ENCODE measurements at regions not wholly inside any gene's neighbourhood (a gene's known extent, or its start where the extent isn't known, plus 50 kb on each side); places are given as distances from the start of the nearest gene placed in this dataset.

GRCh38 chr15:97234851-97235610, 725.5 kb upstream of the ARRDC4 start:
- in situ Hi-C loops (cut with MboI; ENCODE audit: low pct_unique_long_range_greater_than_20kb in 2 of 9, low sequenced_read_pairs in 9 of 9, unreplicated experiment in 9 of 9), result loop anchor here in 6 of 9 experiments (10.0 to 25.0 kb wide), 6 partner anchors 527 to 1973 kb away; no protein-coding TSS in a partner anchor
- Histone ChIP-seq H3K4me1 (replicated peaks in 1 of 2) (peaks cover 3 to 5% of the 10 kb centered on the region in 2 donors), H3K27ac (no peak overlapping the region), H3K4me3 (no peak overlapping the region)
- 10 to 100% (median 30%) methylated on average over 2 to 9 of the region's 9 CpGs for WGBS, 10 experiments
- peak; percentile 71 to 95 (median 86) for ATAC-seq (replicated peaks in 6 of 8)

- Histone ChIP-seq H3K4me1 (replicated peaks in 1 of 2) (peaks cover 3 to 5% of the 10 kb centered on the region in 2 donors), H3K27ac (no peak overlapping the region), H3K4me3 (no peak overlapping the region)
- WGBS, 10 experiments, result 30 to 63% (median 59%) methylated on average over 2 to 7 of the region's 7 CpGs
- in situ Hi-C loops (cut with MboI; ENCODE audit: low pct_unique_long_range_greater_than_20kb in 2 of 9, low sequenced_read_pairs in 9 of 9, unreplicated experiment in 9 of 9), result loop anchor here in 6 of 9 experiments (10.0 to 25.0 kb wide), 6 partner anchors 527 to 1973 kb away; no protein-coding TSS in a partner anchor
- ATAC-seq (replicated peaks in 6 of 8), result no peak
Measured at GRCh38 chr15:97235611-97235985, 724.9 kb upstream of the ARRDC4 start.

- 0 to 84% (median 45%) methylated on average over 1 to 5 of the region's 5 CpGs for WGBS, 10 experiments
- Histone ChIP-seq H3K4me3 (no peak overlapping the region), H3K4me1 (replicated peaks in 1 of 2) (peaks cover 3 to 5% of the 10 kb centered on the region in 2 donors), H3K27ac (no peak overlapping the region)
- in situ Hi-C loops (cut with MboI; ENCODE audit: low pct_unique_long_range_greater_than_20kb in 2 of 9, low sequenced_read_pairs in 9 of 9, unreplicated experiment in 9 of 9), result loop anchor here in 6 of 9 experiments (10.0 to 25.0 kb wide), 6 partner anchors 526 to 1974 kb away; no protein-coding TSS in a partner anchor
- no peak for ATAC-seq (replicated peaks in 6 of 8)
Measured at GRCh38 chr15:97236140-97236539, 724.4 kb upstream of the ARRDC4 start.

GRCh38 chr15:97237160-97237559, 723.3 kb upstream of the ARRDC4 start:
- ATAC-seq (replicated peaks in 6 of 8), result no peak
- in situ Hi-C loops (cut with MboI; ENCODE audit: low pct_unique_long_range_greater_than_20kb in 2 of 9, low sequenced_read_pairs in 9 of 9, unreplicated experiment in 9 of 9), result loop anchor here in 6 of 9 experiments (10.0 to 25.0 kb wide), 6 partner anchors 525 to 1975 kb away; no protein-coding TSS in a partner anchor
- no peak overlapping the region for H3K4me3 ChIP-seq
- H3K4me1 ChIP-seq (replicated peaks in 1 of 2), result peaks cover 3 to 5% of the 10 kb centered on the region in 2 donors
- WGBS, 10 experiments, result 40 to 100% (median 79%) methylated on average over 1 to 6 of the region's 6 CpGs
- no peak overlapping the region for H3K27ac ChIP-seq

- ATAC-seq (replicated peaks in 6 of 8), result no peak
- H3K4me3 ChIP-seq, result no peak overlapping the region
- H3K4me1 ChIP-seq (replicated peaks in 1 of 2), result no peaks in the 10 kb centered on the region
- 0 to 94% (median 0%) methylated on average over 1 of the region's 1 CpG; no CpG with 5 or more reads in 3 of the 10 experiments for WGBS, 10 experiments
- in situ Hi-C loops (cut with MboI; ENCODE audit: low pct_unique_long_range_greater_than_20kb in 2 of 9, low sequenced_read_pairs in 9 of 9, unreplicated experiment in 9 of 9), result loop anchor here in 5 of 9 experiments (25.0 kb wide), 5 partner anchors 514 to 1986 kb away; no protein-coding TSS in a partner anchor
- no peak overlapping the region for H3K27ac ChIP-seq
Measured at GRCh38 chr15:97248376-97248775, 712.1 kb upstream of the ARRDC4 start.

GRCh38 chr15:97259943-97260342, 700.6 kb upstream of the ARRDC4 start:
- no peak overlapping the region for H3K4me3 ChIP-seq
- no peak for ATAC-seq (replicated peaks in 6 of 8)
- H3K27ac ChIP-seq, result no peak overlapping the region
- in situ Hi-C loops (cut with MboI; ENCODE audit: low pct_unique_long_range_greater_than_20kb in 2 of 9, low sequenced_read_pairs in 9 of 9, unreplicated experiment in 9 of 9), result no loop called here
- H3K4me1 ChIP-seq (replicated peaks in 1 of 2), result no peaks in the 10 kb centered on the region
- WGBS, 10 experiments, result 17 to 86% (median 74%) methylated on average over 1 to 3 of the region's 3 CpGs; no CpG with 5 or more reads in 3 of the 10 experiments

GRCh38 chr15:97301166-97301565, 659.3 kb upstream of the ARRDC4 start:
- no peak for ATAC-seq (replicated peaks in 6 of 8)
- WGBS, 10 experiments, result 0 to 100% (median 100%) methylated on average over 1 to 3 of the region's 3 CpGs; no CpG with 5 or more reads in 4 of the 10 experiments

GRCh38 chr15:97316362-97316761, 644.1 kb upstream of the ARRDC4 start:
- H3K27ac ChIP-seq, result no peak overlapping the region
- H3K4me1 ChIP-seq (replicated peaks in 1 of 2), result no peaks in the 10 kb centered on the region
- 0 to 100% (median 67%) methylated on average over 1 to 3 of the region's 3 CpGs; no CpG with 5 or more reads in 1 of the 10 experiments for WGBS, 10 experiments
- H3K4me3 ChIP-seq, result no peak overlapping the region
- ATAC-seq (replicated peaks in 6 of 8), result no peak
- in situ Hi-C loops (cut with MboI; ENCODE audit: low pct_unique_long_range_greater_than_20kb in 2 of 9, low sequenced_read_pairs in 9 of 9, unreplicated experiment in 9 of 9), result no loop called here

More at GRCh38 chr15:97301166-97301565, 659.3 kb upstream of the ARRDC4 start:
- no peaks in the 10 kb centered on the region for H3K4me1 ChIP-seq (replicated peaks in 1 of 2)
- in situ Hi-C loops (cut with MboI; ENCODE audit: low pct_unique_long_range_greater_than_20kb in 2 of 9, low sequenced_read_pairs in 9 of 9, unreplicated experiment in 9 of 9), result no loop called here
- no peak overlapping the region for H3K4me3 ChIP-seq
- H3K27ac ChIP-seq, result no peak overlapping the region

GRCh38 chr15:97317163-97317562, 643.3 kb upstream of the ARRDC4 start:
- H3K4me1 ChIP-seq (replicated peaks in 1 of 2), result no peaks in the 10 kb centered on the region
- in situ Hi-C loops (cut with MboI; ENCODE audit: low pct_unique_long_range_greater_than_20kb in 2 of 9, low sequenced_read_pairs in 9 of 9, unreplicated experiment in 9 of 9), result no loop called here
- 0 to 100% (median 94%) methylated on average over 1 to 3 of the region's 3 CpGs for WGBS, 10 experiments
- H3K27ac ChIP-seq, result no peak overlapping the region
- no peak overlapping the region for H3K4me3 ChIP-seq
- no peak for ATAC-seq (replicated peaks in 6 of 8)

- Histone ChIP-seq H3K4me1 (replicated peaks in 1 of 2) (no peaks in the 10 kb centered on the region), H3K27ac (no peak overlapping the region), H3K4me3 (no peak overlapping the region)
- in situ Hi-C loops (cut with MboI; ENCODE audit: low pct_unique_long_range_greater_than_20kb in 2 of 9, low sequenced_read_pairs in 9 of 9, unreplicated experiment in 9 of 9), result no loop called here
- no peak for ATAC-seq (replicated peaks in 6 of 8)
- 18 to 100% (median 87%) methylated on average over 1 to 5 of the region's 5 CpGs for WGBS, 10 experiments
Measured at GRCh38 chr15:97319291-97319690, 641.2 kb upstream of the ARRDC4 start.

- no peak overlapping the region for H3K4me3 ChIP-seq
- WGBS, 10 experiments, result 0 to 100% (median 96%) methylated on average over 1 to 2 of the region's 2 CpGs; no CpG with 5 or more reads in 3 of the 10 experiments
- H3K27ac ChIP-seq, result no peak overlapping the region
- no peak for ATAC-seq (replicated peaks in 6 of 8)
- in situ Hi-C loops (cut with MboI; ENCODE audit: low pct_unique_long_range_greater_than_20kb in 2 of 9, low sequenced_read_pairs in 9 of 9, unreplicated experiment in 9 of 9), result no loop called here
- no peaks in the 10 kb centered on the region for H3K4me1 ChIP-seq (replicated peaks in 1 of 2)
Measured at GRCh38 chr15:97346221-97346620, 614.3 kb upstream of the ARRDC4 start.

- peaks cover 0 to 2% of the 10 kb centered on the region in 2 donors for H3K4me1 ChIP-seq (replicated peaks in 1 of 2)
- H3K27ac ChIP-seq, result no peak overlapping the region
- no peak overlapping the region for H3K4me3 ChIP-seq
- no peak for ATAC-seq (replicated peaks in 6 of 8)
- 0 to 80% (median 48%) methylated on average over 1 to 4 of the region's 4 CpGs; no CpG with 5 or more reads in 3 of the 10 experiments for WGBS, 10 experiments
- in situ Hi-C loops (cut with MboI; ENCODE audit: low pct_unique_long_range_greater_than_20kb in 2 of 9, low sequenced_read_pairs in 9 of 9, unreplicated experiment in 9 of 9), result no loop called here
Measured at GRCh38 chr15:97350813-97351212, 609.7 kb upstream of the ARRDC4 start.

GRCh38 chr15:97383516-97383915, 577.0 kb upstream of the ARRDC4 start:
- in situ Hi-C loops (cut with MboI; ENCODE audit: low pct_unique_long_range_greater_than_20kb in 2 of 9, low sequenced_read_pairs in 9 of 9, unreplicated experiment in 9 of 9), result loop anchor here in 1 of 9 experiments (25.0 kb wide), 1 partner anchor 104 kb away; no protein-coding TSS in a partner anchor

More at GRCh38 chr15:97383516-97383915, 577.0 kb upstream of the ARRDC4 start:
- ATAC-seq (replicated peaks in 6 of 8), result peak in 1 of 8 experiments; percentile 21
- no peak overlapping the region for H3K4me3 ChIP-seq
- H3K27ac ChIP-seq, result no peak overlapping the region
- 0 to 100% (median 42%) methylated on average over 1 to 3 of the region's 3 CpGs for WGBS, 10 experiments
- peaks cover 3 to 5% of the 10 kb centered on the region in 2 donors for H3K4me1 ChIP-seq (replicated peaks in 1 of 2)

All from motor neuron (in vitro differentiated cells).